GM19452 (cell line): ENCODE measurements at regions not wholly inside any gene's neighbourhood (a gene's known extent, or its start where the extent isn't known, plus 50 kb on each side); places are given as distances from the start of the nearest gene placed in this dataset.

Source experiments
- ATAC-seq: cut with Tn5 transposase; IDR thresholded peaks from one replicate; pipeline ENCODE4 v1.9.1; 2021; ENCODE audit not compliant: unreplicated experiment

DNA sequence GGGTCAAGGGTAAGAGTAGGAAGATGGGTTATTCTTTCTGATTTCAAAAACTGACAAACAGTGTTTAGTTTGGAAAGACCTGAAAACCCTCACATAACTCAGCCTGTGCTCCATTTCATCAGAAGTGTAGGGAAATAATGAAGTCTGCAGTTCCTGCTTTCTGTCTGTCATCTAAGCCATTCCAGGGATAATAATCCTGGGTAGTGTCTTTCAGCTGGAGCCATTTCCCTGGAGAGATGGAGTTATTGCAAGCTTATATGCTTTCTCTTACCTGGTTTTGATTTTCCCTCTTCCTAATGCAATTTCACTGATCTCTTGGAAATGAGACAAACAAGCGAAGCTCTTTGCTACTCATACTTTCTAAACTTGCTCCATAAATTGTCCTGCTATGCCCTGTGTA, 824.8 kb upstream of the LCORL start:
- no peak for ATAC-seq

GRCh38 chr4:18844726-18845125, 823.2 kb upstream of the LCORL start:
- ATAC-seq: no peak

- no peak for ATAC-seq
These were observed 820.9 kb upstream of the LCORL start for GRCh38 chr4:18842431-18842830.

GRCh38 chr4:18840481-18840880, 818.9 kb upstream of the LCORL start:
- ATAC-seq: no peak

GRCh38 chr4:18816228-18816895, 794.8 kb upstream of the LCORL start:
- no peak for ATAC-seq

- ATAC-seq: no peak
These were observed 794.2 kb upstream of the LCORL start for GRCh38 chr4:18815779-18816173.

GRCh38 chr4:18815081-18815778, 793.7 kb upstream of the LCORL start:
- no peak for ATAC-seq

DNA sequence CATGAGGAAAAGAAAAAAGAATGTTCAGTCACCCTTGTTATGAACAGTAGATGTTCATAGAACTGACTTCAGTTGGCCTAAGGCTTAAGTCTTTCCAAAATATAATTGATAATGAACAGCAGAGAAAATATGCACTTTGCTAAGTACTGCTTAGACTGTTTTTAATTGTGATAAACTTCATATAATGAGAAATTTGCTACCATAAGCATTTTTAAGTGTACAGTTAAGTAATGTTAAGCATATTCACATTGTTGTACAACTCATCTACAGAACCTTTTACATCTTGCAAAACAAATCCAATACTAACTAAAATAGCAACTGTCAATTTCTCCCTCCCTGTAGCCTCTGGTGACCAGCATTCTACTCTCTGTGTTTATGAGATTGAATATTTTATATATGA, 792.2 kb upstream of the LCORL start:
- ATAC-seq: no peak

DNA sequence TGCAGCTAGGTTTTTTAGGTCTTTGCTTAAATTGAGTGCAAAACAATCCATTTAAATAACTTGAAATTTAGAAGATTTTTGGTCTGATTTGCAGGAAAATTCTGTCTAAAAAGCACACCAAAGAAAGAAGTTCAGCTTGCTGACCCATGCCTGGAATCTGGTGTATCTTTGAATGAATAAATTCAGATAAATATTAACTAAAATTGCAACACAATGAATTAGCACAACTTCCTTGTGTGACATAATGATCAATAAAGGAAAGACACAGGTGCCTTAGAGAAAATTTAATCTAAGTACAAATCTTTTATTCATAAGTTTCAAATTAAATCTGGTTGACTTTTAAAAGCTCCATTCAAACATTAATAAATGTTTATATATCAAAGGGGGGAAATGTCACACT, 791.5 kb upstream of the LCORL start:
- ATAC-seq: no peak

- no peak for ATAC-seq
These were observed 782.2 kb upstream of the LCORL start for GRCh38 chr4:18803781-18804180.

GRCh38 chr4:18798123-18798522, 776.6 kb upstream of the LCORL start:
- no peak for ATAC-seq

- ATAC-seq: no peak
These were observed 774.2 kb upstream of the LCORL start for GRCh38 chr4:18795794-18796193.

DNA sequence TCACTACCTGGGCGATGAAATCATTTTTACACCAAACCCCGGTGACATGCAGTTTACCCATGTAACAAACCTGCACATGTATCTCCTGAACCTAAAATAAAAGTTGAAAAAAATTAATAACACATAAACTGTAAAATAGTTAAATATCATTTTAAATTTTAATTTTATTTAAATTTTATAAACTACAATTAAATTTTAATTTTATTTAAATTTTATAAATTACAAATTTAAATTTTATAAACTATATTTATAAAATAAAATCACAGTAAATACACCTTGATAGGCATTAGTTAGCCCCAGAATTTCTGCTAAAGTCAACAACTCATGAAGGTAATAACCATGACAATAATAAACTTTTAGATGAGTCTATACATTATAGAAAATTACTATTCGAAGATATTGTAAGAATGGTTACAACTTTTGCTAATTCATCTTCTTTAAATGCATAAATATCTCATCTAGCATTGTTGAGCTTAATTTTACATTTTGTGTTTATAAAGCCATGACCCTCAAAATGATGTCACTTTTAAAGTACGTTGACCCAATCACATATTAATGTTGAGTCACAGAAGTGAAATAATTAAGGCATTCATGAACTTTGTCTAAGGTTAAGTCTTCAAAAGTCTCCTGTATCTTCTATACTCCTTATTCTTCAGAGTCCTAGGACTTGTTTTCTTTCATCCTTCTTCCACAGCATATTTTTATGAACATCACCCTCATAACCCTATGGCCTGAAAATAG, 755.8 kb upstream of the LCORL start:
- no peak for ATAC-seq

DNA sequence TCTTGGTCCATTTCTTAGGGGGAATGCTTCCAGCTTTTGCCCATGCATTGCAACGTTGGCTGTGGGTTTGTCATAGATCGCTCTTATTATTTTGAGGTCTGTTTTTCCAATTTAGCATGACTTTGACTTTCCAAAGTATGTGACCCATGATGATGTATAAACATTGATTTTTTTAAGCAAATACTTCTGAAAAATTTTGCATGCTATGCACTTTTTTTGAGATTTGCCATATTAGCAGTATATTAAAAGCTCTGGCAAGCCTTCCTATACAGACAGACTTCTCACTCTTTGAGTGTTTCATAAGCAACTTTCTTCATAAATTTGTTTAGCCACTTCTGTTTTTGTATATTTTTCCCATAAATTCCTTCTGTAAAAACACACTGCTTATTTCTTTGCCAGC, 746.4 kb upstream of the LCORL start:
- no peak for ATAC-seq

DNA sequence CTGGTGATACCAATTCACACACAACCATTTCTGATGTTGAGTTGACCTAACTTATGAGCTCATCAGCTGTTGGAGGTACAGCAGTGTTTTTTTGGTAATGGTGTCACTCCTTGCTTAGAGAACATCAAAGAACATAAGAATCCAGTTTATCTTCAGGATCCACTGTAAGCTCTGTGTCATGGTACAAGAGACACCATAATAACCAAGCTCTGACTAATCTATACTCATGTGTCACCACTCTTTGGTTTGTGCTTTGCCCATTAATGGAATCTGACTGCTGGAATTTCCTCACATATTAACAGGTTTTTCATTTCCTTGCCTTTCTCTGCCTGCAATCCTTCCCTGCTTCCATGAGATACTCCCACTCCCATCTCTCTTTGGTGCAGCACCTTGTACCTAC, 735.1 kb upstream of the LCORL start:
- ATAC-seq: no peak

- no peak for ATAC-seq
These were observed 732.6 kb upstream of the LCORL start for GRCh38 chr4:18754180-18754579.

DNA sequence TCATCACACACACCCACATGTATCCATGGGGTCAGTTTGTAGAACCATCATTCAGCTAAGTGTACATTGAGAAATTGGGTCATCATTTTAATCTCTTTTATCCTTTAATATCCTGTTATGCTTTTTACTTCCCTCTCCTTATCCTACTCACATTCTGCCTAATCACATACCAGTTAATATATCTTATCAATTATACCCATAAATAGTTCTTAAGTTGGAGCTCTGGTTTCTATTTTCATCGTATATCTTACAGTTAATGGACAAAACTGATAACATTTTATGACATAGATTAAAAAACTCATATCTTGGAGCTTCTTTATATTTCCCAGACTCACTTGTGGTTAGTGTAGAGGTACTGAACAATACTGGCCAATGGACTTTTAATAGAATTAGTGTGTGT, 729.5 kb upstream of the LCORL start:
- ATAC-seq: no peak

- ATAC-seq: no peak
These were observed 727.8 kb upstream of the LCORL start for GRCh38 chr4:18749391-18749790.

DNA sequence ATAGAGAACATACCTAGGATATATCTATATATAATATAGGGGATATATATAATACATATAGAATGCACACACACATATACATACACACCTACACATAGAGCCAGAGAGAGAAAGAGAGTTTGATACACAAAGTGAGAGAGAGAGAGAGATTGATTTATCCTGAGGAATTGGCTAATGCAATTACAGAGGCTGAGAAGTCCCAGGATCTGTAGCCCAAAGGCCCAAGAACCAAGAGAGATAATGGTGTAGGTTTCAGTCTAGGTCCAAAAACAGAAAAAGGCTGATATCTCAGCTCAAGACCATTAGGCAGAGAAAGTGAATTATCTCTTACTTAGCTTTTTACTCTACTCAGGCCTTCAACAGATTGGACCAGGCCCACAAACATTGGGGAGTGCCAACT, 715.0 kb upstream of the LCORL start:
- no peak for ATAC-seq

- no peak for ATAC-seq
These were observed 714.2 kb upstream of the LCORL start for GRCh38 chr4:18735740-18736268.

DNA sequence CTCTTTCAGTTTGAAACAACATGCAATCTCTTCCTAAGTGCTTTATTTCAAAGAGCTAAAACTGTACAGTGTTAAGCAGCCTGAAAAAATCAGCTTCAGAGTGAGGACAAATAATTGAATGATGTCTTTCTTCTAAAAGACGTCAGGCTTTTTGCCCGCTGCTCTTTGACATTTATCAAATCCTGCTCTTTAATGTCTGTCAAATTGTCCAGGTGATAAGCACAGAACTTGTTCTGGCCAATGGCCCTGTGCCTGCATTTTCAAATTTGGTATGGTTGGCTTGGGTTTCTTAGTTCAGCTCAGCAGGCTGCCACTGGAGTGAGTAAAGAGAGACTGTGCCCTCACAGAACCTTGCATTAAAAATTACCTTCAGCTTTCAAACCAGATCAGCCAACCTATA, 712.9 kb upstream of the LCORL start:
- no peak for ATAC-seq

DNA sequence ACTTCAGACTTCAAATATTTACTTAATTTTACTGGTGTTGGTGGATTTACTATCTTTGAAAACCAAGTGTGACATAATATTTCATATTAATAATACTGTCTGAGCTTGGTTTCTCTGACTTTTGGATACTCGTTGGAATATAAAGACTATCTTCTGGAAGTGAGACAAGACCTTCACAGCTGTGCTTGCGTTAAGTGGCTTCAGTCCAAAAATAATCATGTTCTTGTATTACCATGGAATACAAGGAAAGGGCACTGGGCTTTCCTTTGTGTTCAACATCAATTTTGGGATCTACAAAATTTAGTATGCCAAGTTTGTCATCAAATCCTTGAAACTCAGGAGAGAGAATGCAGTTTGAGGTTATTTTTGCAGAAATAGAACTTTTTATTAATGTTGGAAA, 712.4 kb upstream of the LCORL start:
- no peak for ATAC-seq
